ENCODE measurements at regions not wholly inside any gene's neighbourhood (a gene's known extent, or its start where the extent isn't known, plus 50 kb on each side); places are given as distances from the start of the nearest gene placed in this dataset.

DNA sequence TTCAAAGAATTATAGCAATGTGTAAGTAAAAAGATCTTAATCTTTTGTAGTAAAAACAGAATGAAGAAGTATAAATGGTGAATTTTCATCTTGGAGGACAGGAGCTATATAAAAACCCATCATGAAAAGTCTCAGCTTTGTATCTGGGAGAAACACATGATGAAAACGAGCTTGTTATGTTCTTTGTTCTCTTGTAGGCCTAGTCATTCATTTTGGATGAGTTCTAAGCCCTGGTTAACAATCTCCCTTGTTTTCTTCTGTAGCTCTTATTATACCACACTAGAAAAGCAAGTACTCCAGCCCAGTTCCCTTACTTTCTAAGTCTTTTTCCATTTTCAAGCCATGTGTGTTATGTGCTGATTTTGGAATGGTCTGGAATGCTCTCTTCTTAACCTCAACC, 463.5 kb upstream of the RGS6 start:
- no peaks in the 10 kb centered on the region for H3K9me3 ChIP-seq (ENCODE audit: control insufficient read depth, insufficient read depth, low read length)
- no peak overlapping the region for H3K4me3 ChIP-seq (ENCODE audit: low read depth, low read length)
- H3K27me3 ChIP-seq (ENCODE audit: control insufficient read depth, insufficient read depth, low read length) = no peaks in the 10 kb centered on the region
- no peaks in the 10 kb centered on the region for H3K4me1 ChIP-seq (ENCODE audit: control insufficient read depth, insufficient read depth, low read length)
- H3K9ac ChIP-seq (ENCODE audit: low read depth, low read length) = no peak overlapping the region
- H3K36me3 ChIP-seq (ENCODE audit: control insufficient read depth, insufficient read depth, low read length) = no peaks in the 10 kb centered on the region

DNA sequence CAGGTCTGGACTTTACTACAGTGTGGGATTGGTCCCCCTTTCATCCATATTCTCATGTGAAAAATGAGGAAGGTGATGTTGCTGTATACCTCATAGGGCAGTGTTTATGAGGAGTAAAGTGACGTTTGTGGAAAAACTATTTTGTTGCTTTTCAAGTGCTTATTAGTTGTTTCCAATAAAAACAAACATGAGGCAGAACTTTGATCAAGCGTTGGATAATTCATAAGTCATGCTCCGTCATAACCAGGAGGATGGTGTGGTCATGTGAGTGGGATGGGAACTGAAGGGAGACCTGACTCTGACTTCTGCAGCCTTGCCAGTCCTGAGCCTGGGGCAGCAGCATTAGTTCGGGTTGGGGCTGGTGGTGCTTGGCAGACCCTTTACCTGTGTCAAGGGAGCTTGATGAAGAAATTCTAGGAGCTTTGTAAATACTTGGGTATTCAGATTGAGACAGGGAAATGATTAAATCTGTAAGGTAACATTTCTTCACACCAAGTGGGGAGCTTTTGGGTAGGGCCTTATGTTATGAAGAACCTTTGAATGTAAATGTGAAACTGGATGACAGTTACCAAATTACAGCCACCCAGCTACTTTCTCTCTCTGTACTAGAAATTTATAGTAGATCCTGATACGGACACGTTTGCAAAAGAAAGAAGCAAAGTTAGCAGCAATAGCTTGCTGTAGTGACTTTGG, 462.4 kb upstream of the RGS6 start:
- H3K27me3 ChIP-seq (ENCODE audit: control insufficient read depth, insufficient read depth, low read length) = no peaks in the 10 kb centered on the region
- H3K9me3 ChIP-seq (ENCODE audit: control insufficient read depth, insufficient read depth, low read length) = no peaks in the 10 kb centered on the region
- H3K4me3 ChIP-seq (ENCODE audit: low read depth, low read length) = no peak overlapping the region
- no peaks in the 10 kb centered on the region for H3K36me3 ChIP-seq (ENCODE audit: control insufficient read depth, insufficient read depth, low read length)
- no peak overlapping the region for H3K9ac ChIP-seq (ENCODE audit: low read depth, low read length)
- no peaks in the 10 kb centered on the region for H3K4me1 ChIP-seq (ENCODE audit: control insufficient read depth, insufficient read depth, low read length)

DNA sequence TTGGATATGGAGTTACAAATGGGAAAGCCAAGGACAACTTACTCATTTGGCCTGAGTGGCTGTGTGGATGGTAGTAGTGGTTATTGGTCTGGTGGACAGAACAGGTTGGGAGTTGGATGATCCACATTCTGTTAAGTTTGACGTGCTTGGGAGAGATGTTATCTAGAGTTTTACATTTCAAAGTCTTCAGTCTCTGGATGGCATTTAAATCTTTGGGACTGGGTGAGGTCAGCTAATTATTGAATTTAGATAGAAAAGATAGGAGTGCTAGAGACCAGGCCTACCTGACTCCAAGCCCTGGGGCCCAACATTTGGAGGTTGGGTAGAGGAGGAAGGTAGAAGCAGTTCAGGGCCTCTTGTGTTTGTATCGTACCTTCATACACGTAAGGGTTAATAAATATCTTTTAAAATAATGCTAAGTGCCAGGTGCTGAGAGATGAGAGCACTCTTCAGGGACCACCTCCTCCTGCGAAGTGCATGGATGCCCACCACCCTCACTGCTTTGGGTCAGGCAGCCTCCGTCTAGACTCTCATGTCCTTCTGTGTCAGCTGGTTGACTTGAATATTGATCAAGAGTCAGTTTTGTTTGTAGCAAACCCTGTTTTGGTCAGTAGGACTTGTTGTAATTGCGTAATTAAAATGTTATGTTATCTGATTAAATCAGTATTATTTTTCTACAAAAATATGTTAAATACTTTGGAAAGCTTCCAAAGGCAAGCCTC, 460.4 kb upstream of the RGS6 start:
- H3K9me3 ChIP-seq (ENCODE audit: control insufficient read depth, insufficient read depth, low read length) = no peaks in the 10 kb centered on the region
- H3K9ac ChIP-seq (ENCODE audit: low read depth, low read length) = no peak overlapping the region
- H3K27me3 ChIP-seq (ENCODE audit: control insufficient read depth, insufficient read depth, low read length) = no peaks in the 10 kb centered on the region
- no peaks in the 10 kb centered on the region for H3K4me1 ChIP-seq (ENCODE audit: control insufficient read depth, insufficient read depth, low read length)
- no peak overlapping the region for H3K4me3 ChIP-seq (ENCODE audit: low read depth, low read length)
- H3K36me3 ChIP-seq (ENCODE audit: control insufficient read depth, insufficient read depth, low read length) = no peaks in the 10 kb centered on the region

DNA sequence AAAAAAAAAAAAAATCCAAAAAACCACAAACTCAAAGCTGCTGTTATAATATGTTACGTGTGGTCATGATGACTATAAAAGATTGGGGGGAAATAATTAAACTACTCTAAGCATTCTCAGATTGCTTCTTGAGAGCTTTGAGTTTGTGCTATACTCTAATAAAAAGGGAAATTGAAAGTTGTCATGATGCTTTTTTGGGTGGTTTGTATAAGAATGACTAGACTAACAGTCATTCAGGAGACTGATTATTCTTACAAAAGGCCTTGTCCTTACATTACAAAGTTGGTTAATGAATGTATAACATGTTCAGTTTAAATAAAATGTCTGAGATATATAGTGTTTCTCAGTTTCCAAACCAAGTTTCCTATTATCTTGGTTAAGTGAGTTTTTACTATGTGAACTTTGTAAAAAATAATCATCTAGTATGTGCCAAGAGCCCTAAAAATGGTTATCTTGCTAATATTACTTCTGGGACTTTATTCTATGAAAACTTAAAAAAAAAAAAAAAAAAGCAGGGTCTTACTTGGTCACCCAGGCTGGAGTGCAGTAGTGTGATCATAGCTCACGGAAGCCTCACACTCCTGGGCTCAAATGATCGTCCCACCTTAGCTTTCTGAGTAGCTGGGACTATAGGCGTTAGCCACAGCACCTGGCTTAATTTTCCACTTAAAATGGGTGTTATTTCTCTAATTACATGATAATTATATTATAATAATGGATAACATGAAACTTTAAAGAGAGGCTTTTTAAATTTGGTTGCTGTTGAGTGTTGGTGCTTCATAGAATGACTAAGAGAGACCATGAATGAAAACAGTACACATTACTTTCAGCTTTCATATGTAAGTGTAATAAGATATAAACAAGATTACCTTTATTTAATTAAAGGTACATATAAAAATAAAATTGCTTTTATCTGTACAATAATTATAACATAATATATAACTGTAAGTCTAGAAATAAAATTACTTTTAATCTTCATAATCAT, 459.6 kb upstream of the RGS6 start:
- no peak overlapping the region for H3K4me3 ChIP-seq (ENCODE audit: low read depth, low read length)
- H3K9ac ChIP-seq (ENCODE audit: low read depth, low read length) = no peak overlapping the region
- H3K27me3 ChIP-seq (ENCODE audit: control insufficient read depth, insufficient read depth, low read length) = no peaks in the 10 kb centered on the region
- H3K4me1 ChIP-seq (ENCODE audit: control insufficient read depth, insufficient read depth, low read length) = no peaks in the 10 kb centered on the region
- H3K36me3 ChIP-seq (ENCODE audit: control insufficient read depth, insufficient read depth, low read length) = no peaks in the 10 kb centered on the region
- no peaks in the 10 kb centered on the region for H3K9me3 ChIP-seq (ENCODE audit: control insufficient read depth, insufficient read depth, low read length)

DNA sequence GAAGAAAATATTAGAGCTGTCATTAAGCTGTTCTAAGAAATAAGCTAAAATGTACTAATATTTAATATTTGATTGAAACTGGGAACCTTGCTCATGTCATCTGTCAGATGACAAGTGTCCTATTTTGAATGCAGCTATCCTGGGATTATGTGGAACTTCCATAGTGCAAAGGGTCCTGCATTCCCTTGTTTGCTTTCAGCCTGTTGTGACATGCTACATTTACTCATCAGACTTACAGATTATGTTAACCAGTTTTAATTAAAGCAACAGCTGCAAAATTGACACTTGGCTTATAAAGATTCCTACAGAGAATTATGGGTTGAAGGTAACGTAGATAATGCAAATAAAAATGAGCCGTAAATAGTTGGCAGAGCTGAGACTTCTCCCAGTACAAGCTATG, 458.4 kb upstream of the RGS6 start:
- Histone ChIP-seq H3K9ac (ENCODE audit: low read depth, low read length) (no peak overlapping the region), H3K36me3 (ENCODE audit: control insufficient read depth, insufficient read depth, low read length) (no peaks in the 10 kb centered on the region), H3K4me1 (ENCODE audit: control insufficient read depth, insufficient read depth, low read length) (no peaks in the 10 kb centered on the region), H3K27me3 (ENCODE audit: control insufficient read depth, insufficient read depth, low read length) (no peaks in the 10 kb centered on the region), H3K4me3 (ENCODE audit: low read depth, low read length) (no peak overlapping the region), H3K9me3 (ENCODE audit: control insufficient read depth, insufficient read depth, low read length) (no peaks in the 10 kb centered on the region)

DNA sequence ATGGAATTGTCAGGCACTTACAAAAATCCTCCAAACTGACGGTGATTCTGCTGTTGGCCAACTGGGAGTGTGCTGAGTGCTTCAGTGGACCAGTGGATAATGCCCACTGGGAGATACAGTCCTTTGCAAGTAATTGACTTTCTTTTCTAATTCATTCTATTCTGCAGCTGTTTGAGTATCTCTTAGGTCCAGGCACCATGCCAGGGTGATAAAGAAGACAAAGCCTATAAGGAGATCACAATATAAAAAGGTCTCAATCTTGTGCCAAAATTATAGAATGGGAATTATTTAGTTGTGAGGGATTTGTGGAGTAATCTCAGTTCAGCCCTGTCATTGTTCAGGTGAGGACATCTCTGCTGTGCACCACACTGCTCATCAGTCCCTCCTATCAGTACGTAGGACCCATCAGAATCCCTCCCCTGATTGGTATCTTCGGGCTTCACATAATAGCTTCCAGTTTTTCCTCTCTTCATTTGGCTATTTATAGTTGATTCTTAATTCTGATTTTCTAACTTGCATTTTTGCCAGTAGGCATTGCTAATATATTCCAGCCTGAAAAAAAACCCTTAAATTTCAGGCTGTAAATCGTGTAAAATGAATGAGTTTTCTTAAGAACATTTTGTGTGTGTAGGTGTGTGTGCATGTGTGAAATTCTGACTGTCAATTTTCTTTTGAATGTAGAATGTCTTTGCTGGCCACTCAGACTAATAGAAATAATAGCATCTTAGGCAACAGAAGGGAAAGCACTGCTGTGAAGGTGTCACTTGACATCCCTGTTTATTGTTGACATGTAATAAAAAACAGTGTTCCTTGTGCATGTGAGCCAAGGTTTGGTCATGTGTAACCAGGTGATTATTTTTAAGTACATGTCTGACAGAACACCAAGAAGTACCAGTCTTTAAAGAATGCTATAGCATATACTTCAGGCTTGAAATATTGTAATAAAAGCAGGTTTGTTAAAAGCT, 457.6 kb upstream of the RGS6 start:
- no peak overlapping the region for H3K9ac ChIP-seq (ENCODE audit: low read depth, low read length)
- no peaks in the 10 kb centered on the region for H3K4me1 ChIP-seq (ENCODE audit: control insufficient read depth, insufficient read depth, low read length)
- no peak overlapping the region for H3K4me3 ChIP-seq (ENCODE audit: low read depth, low read length)
- no peaks in the 10 kb centered on the region for H3K27me3 ChIP-seq (ENCODE audit: control insufficient read depth, insufficient read depth, low read length)
- no peaks in the 10 kb centered on the region for H3K9me3 ChIP-seq (ENCODE audit: control insufficient read depth, insufficient read depth, low read length)
- H3K36me3 ChIP-seq (ENCODE audit: control insufficient read depth, insufficient read depth, low read length) = no peaks in the 10 kb centered on the region

DNA sequence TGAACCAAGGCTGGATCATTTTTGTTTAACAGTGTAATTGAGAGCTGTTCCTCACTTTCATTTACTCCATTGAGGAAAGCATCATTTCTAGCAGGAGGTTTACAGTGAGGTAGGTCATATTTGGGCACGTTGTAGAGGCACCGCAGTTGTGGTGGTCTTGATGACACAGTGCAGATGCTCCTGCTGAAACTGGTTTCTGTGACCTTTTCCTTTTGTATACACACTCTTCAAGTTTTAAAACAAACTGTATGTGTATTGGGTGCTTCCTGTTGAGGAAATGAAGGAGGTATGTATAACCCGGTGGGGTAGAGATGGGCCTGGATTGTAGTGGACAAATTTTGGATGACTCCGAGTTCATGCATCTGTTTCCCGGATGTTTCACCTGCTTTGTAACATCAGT, 456.3 kb upstream of the RGS6 start:
- no peaks in the 10 kb centered on the region for H3K27me3 ChIP-seq (ENCODE audit: control insufficient read depth, insufficient read depth, low read length)
- no peaks in the 10 kb centered on the region for H3K9me3 ChIP-seq (ENCODE audit: control insufficient read depth, insufficient read depth, low read length)
- no peaks in the 10 kb centered on the region for H3K36me3 ChIP-seq (ENCODE audit: control insufficient read depth, insufficient read depth, low read length)
- H3K4me1 ChIP-seq (ENCODE audit: control insufficient read depth, insufficient read depth, low read length) = peaks cover 2% of the 10 kb centered on the region
- H3K4me3 ChIP-seq (ENCODE audit: low read depth, low read length) = no peak overlapping the region
- no peak overlapping the region for H3K9ac ChIP-seq (ENCODE audit: low read depth, low read length)

DNA sequence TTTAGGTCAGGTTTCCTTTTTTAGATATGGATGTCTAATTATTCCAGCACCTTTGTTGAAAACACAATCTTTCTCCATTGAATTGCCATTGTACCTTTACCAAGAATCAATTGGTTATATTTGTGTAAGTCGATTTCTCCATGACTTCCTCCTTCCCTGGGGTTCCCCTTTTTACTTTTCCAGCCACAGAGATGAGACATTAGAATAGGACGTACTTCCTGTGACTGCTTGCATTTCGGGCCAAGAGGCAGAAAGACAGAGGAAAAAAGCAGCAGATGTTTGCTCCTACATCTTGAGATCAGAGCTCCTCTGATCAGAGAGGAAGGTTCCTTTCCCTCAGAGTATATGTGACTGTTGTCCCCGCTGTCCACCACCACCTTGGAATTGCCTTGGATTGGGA, 453.7 kb upstream of the RGS6 start:
- no peaks in the 10 kb centered on the region for H3K27me3 ChIP-seq (ENCODE audit: control insufficient read depth, insufficient read depth, low read length)
- no peaks in the 10 kb centered on the region for H3K9me3 ChIP-seq (ENCODE audit: control insufficient read depth, insufficient read depth, low read length)
- peaks cover 10% of the 10 kb centered on the region for H3K4me1 ChIP-seq (ENCODE audit: control insufficient read depth, insufficient read depth, low read length)
- no peaks in the 10 kb centered on the region for H3K36me3 ChIP-seq (ENCODE audit: control insufficient read depth, insufficient read depth, low read length)
- H3K4me3 ChIP-seq (ENCODE audit: low read depth, low read length) = no peak overlapping the region
- peak overlapping the region; percentile 16 for H3K9ac ChIP-seq (ENCODE audit: low read depth, low read length)

DNA sequence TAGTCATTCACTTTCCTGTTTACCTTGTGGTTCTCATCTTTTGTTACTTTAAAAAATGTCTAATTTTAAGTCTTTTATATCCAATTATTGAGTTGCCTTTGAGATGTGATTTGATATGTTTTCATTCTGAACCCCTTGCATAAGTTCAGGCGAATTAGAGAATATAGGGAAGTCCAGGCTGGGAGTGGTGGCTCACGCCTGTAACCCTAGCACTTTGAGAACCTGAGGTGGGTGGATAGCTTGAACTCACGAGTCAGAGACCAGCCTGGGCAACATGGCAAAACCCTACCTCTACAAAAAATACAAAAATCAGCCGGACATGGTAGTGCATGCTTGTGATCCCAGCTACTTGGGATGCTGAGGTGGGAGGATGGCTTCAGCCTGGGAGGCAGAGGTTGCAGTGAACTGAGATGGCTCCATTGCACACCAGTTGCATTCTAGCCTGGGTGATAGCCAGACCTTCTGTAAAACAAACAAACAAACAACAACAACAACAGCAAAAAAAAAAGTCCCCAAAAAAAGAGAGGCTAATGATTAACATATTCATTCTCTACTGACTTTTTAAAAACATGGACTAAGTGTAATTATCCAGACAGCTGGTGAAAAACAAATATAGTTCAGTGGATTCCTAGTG, 451.1 kb upstream of the RGS6 start:
- Histone ChIP-seq H3K4me3 (ENCODE audit: low read depth, low read length) (no peak overlapping the region), H3K4me1 (ENCODE audit: control insufficient read depth, insufficient read depth, low read length) (peaks cover 10% of the 10 kb centered on the region), H3K27me3 (ENCODE audit: control insufficient read depth, insufficient read depth, low read length) (no peaks in the 10 kb centered on the region), H3K36me3 (ENCODE audit: control insufficient read depth, insufficient read depth, low read length) (no peaks in the 10 kb centered on the region), H3K9ac (ENCODE audit: low read depth, low read length) (no peak overlapping the region), H3K9me3 (ENCODE audit: control insufficient read depth, insufficient read depth, low read length) (no peaks in the 10 kb centered on the region)

DNA sequence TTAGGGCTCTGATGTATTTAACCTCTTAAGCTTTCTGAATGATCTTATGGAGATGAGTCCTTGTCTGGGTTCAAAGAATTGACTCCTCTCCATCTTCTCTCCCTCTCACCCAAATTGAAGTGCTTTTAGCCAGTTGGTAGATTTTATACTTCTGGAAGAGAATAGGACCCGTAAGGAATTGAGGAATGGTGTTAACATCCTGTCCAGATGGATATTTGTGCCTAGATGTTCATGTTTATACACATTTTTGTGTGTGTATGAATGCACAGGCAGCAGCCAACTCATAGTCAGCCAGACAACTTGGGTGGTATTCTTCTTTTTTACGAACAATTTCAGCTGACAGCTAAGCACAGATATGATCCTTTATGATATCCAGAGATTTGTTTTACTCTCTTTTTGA, 449.6 kb upstream of the RGS6 start:
- H3K9ac ChIP-seq (ENCODE audit: low read depth, low read length) = no peak overlapping the region
- no peaks in the 10 kb centered on the region for H3K36me3 ChIP-seq (ENCODE audit: control insufficient read depth, insufficient read depth, low read length)
- peaks cover 16% of the 10 kb centered on the region for H3K4me1 ChIP-seq (ENCODE audit: control insufficient read depth, insufficient read depth, low read length)
- no peak overlapping the region for H3K4me3 ChIP-seq (ENCODE audit: low read depth, low read length)
- H3K9me3 ChIP-seq (ENCODE audit: control insufficient read depth, insufficient read depth, low read length) = no peaks in the 10 kb centered on the region
- no peaks in the 10 kb centered on the region for H3K27me3 ChIP-seq (ENCODE audit: control insufficient read depth, insufficient read depth, low read length)
